NCI-H748 (cell line): ENCODE measurements at regions not wholly inside any gene's neighbourhood (a gene's known extent, or its start where the extent isn't known, plus 50 kb on each side); places are given as distances from the start of the nearest gene placed in this dataset.
"Not testable (repeated sequence)": the region's sequence is repeated elsewhere in the genome, so short reads cannot be mapped to it uniquely, and the experiment has no call there.

Experiments
- DNase-seq: peaks from one replicate; lab custom pipeline; 2025; ENCODE audit not compliant: unreplicated experiment; lab: John Stamatoyannopoulos, UW

GRCh38 chr9:138212811-138213210 lies 335.2 kb downstream of the CACNA1B start:
- DNase-seq: not testable (repeated sequence)

- not testable (repeated sequence) for DNase-seq
These were observed 336.2 kb downstream of the CACNA1B start for GRCh38 chr9:138213748-138214147.

DNA sequence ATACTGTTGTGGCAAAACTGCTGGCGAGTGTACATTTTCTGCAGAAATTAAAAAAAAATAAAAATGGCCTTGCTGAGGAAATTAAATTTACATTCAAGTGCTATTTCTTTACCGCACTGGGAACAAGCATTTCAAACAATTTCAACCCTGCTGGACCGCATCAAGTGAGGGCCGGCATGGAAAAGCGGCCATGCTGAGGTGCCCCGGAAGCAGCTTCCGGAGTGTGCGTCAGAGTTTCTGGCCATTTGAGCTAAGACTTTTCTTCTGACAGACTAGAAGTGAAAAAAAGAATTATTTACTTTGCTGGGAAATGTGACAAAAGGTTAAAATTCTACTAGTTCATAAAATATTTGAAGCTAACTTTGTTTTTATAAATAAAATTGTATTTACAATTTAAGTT lies 337.0 kb downstream of the CACNA1B start:
- not testable (repeated sequence) for DNase-seq

DNA sequence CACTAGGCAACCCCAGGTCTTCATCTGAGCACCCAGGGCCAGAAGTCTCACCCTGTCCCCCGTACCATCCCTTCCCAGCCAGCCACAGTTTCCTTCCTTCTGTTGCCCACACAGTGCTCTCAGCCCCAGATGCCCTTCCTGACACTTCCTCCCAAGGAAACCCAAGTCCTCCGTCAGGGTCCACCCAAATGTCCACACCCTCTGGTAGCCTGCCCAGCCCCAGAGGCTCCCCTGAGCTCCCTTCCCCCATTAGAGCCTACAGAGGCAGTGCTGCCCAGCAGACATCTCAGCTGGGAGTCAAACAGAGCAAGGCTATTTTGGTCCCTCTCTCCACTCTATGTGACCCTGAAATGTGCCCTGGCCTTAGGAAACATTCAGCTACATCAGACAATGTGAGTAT lies 338.0 kb downstream of the CACNA1B start:
- DNase-seq: not testable (repeated sequence)

DNA sequence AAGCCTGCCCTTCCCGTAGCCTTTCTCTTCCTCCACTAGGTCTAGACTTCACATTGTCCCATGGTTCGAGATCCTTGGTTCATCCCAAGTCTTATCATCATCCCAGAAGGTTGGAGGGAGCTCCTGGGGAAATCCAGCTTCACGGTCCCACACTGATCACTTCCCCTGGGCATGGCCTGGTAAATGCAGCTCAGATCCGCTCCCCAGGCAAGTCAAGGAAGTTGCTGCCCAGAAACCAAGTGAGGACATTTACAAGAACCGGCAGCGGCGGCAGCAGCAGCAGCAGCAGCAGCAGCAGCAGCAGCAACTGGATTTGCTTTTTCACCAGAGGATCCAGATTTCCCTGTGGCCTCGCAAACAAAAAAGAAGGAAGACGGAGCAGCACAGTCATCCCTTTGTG lies 339.2 kb downstream of the CACNA1B start:
- not testable (repeated sequence) for DNase-seq

DNA sequence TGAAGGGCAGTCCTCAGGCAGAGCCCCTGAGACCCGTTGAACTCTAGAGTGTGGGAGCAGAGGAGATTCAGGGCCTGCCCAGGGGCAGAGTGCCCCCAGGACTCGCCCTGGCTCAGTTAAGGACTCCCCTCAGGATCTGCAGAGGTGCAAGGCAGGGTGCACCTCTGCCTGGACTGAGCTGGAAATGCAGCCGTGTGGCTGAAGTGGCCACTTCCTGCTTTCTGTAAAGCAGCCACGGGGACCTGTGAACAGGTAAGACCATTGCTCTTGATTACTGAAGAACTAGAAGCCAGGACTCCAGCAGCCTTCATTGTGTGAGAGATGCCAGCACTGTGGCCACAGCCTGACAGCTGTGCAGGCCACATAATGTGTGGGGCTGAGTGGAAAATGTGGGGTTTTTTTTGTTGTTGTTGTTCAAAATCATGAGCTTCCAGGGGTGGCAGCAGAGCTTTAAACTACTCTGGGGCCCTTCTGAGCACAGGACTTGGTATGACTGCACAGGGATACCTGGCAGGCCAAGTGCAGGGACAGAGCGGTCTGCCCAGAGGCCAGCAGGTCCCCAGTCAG lies 339.8 kb downstream of the CACNA1B start:
- DNase-seq: not testable (repeated sequence)

DNA sequence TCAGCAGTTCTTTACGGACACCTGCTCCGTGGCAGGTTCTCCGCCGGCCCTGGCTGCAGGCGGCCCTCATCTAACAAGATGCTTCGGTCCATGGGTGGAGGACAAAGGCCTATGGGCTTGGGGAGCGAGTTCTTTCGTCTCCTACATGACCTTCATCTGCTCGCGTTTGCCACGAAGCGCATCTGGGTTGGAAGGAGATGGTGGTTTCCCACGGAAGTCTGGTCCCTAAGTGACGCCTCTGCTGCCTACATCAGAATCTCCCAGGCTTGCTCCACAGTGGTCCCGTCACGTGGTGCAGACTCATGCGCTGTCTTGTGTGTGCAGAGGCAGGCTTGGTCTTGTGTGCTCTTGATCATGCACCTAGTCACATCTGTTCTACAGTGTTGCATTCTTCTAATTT lies 341.7 kb downstream of the CACNA1B start:
- not testable (repeated sequence) for DNase-seq

DNA sequence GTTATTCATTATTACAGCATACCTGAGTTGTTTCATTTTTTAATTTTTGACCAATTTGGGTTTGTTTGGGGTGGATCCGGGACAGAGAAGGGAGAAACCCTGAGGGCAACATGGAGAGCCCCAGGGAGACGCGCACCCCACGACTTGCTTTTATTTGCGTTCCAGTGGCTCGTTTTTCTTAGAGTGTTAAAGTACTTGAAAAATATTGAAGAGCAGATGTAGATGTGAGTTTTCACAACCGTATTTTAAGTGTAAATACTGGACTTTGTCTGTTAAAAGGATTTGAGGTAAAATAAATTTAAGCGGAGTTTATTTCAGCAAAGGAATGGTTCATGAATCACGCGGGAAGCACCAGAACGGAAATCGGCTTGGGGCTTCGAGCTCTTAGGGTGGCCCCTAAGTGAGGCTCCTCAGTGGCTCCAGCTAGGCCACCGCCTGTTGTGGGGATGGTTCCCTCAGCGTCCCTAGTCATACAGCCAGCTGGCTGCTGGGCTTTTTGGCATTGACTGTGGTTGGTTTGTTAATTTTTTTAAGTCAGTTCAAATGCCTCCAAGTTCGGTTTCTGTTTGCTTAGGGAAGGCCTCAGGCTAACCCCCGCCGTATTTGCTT lies 344.0 kb downstream of the CACNA1B start:
- DNase-seq: not testable (repeated sequence)

GRCh38 chr9:138237099-138237498 lies 359.5 kb downstream of the CACNA1B start:
- DNase-seq: not testable (repeated sequence)

DNA sequence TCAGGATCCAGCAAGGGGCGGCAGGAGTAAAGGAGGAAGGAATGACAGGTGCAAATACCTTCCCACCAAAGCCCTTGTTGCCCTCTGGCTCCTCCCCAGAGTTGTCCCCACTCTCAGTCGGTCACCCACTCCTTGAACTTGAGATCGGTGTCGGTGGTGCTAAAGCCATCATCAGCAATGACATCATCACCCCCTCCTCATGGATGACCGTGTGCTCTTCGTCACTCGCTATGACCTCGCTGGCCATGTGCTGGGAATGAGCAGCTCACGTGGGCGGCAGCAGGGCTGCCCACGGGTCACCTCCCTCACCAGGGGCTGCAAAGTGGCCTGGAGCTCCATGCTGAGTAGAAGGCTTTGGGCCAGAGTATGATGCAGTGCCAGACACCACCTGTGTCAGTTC lies 405.3 kb downstream of the CACNA1B start:
- not testable (repeated sequence) for DNase-seq
